ENCODE measurements at regions not wholly inside any gene's neighbourhood (a gene's known extent, or its start where the extent isn't known, plus 50 kb on each side); places are given as distances from the start of the nearest gene placed in this dataset.

DNA sequence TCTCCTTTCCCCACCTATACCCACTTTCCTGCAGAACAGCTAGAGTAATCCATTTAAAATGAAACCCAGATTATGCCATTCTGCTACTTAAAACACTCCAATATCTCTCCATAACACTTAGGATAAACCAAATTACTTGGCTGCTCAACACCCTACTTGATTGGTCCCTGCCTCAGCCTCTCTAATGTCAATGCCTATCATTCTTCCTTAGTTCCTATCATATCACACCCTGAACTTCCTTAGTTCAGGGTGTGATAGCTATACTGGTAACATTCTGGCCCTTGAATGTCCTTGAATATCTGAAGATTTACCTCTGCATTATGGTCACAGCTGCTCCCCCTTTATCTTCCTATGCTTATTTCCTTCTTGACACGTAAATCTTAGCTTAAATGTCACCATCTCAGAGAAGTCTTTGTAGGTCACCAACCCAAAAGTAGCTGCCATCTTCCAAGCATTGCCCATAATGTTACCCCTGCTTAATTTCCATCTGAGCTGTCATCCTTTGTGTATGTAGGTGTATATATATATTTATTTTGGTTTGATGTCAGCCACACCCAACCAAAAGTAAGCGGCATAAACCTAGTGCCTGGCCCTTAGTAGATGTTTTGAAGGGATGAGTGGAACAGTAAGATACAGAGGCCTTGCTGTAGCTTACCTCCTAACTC is 379.8 kb downstream of the PTPRC start:
- TF ChIP-seq, protein P1, sequence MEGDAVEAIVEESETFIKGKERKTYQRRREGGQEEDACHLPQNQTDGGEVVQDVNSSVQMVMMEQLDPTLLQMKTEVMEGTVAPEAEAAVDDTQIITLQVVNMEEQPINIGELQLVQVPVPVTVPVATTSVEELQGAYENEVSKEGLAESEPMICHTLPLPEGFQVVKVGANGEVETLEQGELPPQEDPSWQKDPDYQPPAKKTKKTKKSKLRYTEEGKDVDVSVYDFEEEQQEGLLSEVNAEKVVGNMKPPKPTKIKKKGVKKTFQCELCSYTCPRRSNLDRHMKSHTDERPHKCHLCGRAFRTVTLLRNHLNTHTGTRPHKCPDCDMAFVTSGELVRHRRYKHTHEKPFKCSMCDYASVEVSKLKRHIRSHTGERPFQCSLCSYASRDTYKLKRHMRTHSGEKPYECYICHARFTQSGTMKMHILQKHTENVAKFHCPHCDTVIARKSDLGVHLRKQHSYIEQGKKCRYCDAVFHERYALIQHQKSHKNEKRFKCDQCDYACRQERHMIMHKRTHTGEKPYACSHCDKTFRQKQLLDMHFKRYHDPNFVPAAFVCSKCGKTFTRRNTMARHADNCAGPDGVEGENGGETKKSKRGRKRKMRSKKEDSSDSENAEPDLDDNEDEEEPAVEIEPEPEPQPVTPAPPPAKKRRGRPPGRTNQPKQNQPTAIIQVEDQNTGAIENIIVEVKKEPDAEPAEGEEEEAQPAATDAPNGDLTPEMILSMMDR (IDR thresholded peaks at IDR 0.05), result no peak
- TF ChIP-seq POLR2A (IDR thresholded peaks at IDR 0.05), result no peak
